G401 (cell line): ENCODE measurements at regions not wholly inside any gene's neighbourhood (a gene's known extent, or its start where the extent isn't known, plus 50 kb on each side); places are given as distances from the start of the nearest gene placed in this dataset.

Source experiments
- DNase-seq: peaks from one replicate; pipeline ENCODE4 v3.0.0-alpha.2; 2015; ENCODE audit warnings: low spot score
- in situ Hi-C: cut with HindIII; loops from 2 replicates; pipeline ENCODE4 v1.10.0; 2016; ENCODE audit warnings: low sequenced_read_pairs, mixed read lengths

DNA sequence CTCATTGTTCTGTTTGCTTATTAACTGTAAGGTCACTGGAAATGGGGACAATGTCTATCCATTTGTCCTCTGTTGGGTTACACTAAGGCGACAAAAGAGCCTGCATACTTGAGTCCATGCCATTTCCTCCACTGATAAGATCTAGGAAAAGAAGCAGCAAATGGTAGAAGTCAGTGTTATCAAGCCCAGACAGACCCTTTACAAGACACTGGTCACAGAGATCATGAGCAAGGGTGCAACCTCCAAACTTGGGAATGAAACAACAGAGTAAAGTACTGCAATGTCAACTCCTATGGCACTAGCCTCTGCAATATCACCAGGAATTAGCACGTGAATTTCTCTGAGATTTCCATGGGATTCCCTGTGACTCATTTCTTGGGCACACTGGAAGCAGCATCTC lies 126.9 kb downstream of the ID4 start:
- DNase-seq = no peak
- in situ Hi-C loops = no loop called here

DNA sequence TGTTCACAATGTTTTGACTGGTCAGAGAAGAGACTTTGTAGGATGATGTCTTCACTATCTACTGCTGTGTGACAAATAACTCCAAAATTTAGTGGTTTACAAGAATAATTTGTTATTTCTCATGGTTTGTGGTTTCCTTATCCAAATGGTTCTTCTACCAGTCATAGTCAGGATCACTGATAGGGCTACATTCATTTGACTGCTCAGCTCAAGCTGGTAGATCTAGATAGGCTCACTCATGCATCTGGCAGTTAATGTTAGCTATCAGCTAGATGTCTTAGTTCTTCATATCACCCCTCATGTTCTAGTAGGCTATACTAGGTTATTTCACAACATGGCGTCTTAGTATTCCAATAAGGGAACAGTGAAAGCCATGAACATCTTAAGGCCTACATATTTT lies 131.0 kb downstream of the ID4 start:
- DNase-seq = no peak
- in situ Hi-C loops = no loop called here

DNA sequence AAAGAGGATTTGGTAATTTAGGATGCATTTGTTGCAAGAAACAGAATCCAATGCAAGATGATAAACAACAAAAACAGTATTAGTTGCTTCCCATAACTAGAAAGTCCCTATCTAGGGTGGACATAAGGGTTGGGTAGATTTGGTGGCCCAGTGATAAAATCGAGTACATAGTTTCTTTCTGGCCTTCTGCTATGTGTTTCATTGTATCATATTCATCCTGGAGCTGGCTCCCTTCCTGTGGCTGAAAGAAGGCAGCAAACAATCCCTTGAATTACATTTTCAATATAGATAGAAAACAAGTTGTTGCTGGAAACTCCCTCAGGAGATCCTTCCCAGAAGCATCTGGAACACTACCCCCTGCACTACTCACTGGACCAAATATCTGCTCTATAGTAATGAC lies 135.1 kb downstream of the ID4 start:
- in situ Hi-C loops = no loop called here
- DNase-seq = no peak

DNA sequence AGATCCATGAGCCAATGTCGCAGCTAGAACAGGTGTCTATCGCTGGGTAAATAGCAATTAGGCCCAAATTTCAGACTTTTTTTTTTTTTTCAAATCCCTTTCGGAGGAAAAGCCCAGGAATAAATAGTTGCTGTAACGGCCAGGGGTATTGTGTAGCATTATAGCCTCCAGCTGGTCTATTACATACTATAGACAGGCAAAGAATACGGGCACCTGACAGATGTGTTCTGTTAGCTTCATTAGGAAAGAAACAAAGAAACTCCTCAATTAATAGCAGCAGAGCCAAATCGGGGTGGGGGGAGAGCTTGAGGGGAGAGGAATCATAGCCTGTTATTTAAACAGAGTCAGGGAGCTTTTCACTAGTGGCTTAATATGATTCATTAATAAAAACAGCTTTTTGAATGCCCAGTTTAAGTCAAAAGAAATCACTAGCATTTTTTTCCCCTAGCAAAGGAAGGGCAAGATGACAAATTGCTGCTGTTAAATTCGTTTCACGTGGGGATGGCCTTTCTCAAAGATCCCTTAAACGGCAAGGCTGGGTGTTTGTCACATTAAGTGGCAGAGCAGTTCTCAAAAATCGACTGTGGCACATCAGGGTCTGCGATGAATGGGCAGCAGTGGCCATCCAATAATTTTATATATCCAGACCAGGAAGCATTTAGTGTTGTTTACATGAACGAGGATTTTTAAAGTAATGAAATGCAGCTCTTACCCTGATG lies 139.4 kb downstream of the ID4 start:
- in situ Hi-C loops = no loop called here
- DNase-seq = no peak

DNA sequence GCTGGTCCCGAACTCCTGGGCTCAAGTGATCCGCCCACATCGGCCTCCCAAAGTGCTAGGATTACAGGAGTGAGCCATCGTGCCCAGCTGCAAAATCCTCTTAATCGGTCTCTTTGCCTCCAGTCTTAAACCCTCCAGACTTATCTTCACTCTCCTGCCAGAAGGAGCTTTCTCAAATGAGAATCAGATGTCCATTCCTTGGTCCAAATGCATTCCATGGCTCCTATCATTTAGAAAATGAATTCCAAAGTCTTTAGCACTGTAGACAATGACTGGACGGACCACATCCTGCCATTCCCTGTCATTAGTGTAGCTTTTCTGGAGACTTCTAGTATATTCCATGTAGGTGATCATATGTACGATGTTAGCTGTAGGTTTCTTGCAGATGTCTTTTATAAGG lies 141.9 kb downstream of the ID4 start:
- no peak for DNase-seq
- in situ Hi-C loops = no loop called here

DNA sequence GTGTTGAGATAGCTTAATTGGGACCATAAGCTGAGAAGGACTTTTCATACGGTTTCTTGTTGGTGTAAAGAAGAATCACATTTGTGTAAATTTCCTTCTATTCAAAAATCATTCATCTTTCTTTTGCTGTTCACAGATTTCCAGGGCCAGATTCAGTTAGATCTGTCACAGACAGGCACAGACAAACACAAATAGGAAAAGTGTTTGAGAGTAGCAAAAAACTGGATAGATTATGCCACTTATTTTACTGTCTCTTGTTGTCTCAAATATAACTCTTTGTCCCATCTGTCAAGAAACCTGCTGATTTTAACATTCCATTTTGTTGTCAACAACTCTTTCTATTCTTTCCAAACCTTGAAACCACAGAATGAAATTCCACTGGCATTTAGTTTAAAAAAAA lies 142.8 kb downstream of the ID4 start:
- no peak for DNase-seq
- in situ Hi-C loops = no loop called here

DNA sequence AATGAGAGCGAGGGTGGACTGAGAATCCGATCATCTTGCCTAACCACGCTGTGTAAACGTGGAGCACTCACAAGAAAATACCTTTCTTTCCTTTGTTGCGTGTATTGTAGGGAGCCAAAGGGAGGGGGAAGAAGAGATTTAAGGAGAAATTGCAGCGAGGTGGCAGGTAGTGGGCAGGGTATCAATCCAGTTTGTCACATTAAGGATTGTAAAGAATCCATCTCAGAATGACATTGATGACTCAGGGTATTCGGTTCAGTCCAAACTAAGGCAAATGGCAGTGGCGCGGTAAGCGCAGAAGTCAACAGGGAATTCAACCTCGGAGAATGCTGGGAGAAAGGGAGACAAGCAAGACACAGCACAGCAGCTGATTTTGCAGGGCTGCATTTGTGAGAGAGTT lies 146.2 kb downstream of the ID4 start:
- in situ Hi-C loops = no loop called here
- DNase-seq = no peak

DNA sequence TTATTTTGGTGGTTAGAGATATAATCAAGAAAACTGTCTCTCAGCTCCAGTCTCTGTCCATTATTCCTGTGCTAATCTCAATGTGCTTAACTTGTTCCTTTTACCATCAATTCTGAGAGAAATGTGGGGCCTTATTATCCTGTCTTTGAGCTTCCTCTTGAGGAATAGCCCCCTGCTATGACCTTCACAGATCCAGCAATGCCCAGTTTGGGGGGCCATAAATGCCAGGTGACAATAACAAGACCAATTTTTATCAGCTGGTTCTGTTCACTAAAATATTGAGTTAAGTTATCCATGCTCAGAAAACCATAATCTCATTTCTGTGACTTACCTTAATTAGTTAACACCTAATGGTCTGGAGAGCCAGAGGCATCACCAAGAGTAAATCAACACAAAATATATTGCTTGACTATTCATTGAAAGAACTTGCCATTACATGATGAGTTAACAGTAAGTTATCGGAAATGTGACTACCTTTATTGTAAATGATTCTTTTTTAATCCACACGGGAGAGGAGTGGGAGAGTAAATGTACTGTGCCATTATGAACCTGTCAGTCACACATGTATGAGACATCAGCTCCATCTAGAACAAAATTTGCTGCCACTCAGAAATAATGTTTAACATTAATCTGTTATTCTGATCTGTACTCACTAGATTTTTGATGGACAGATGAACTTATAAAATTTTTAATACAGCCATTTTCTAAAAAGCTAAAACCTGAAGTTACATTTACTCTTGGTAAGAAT lies 149.7 kb downstream of the ID4 start:
- DNase-seq = no peak
- in situ Hi-C loops = no loop called here

DNA sequence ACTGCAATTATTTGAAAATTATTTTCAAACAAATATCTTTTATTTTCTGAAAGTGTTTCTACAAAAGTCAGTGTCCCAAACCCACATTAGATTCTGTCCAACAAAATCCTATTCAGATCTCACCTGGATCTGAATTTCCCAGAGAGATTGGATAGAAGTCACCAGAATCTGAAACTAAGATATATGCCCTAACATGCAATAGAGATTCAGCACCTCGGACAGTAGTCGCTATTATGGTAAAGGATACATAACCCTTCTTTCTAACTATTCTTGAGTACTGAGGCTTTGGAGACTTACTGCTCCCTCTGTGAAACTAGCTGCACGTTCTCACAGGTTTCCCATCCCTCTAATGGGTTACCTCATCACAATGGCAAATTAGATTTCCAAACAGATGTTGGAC lies 151.4 kb downstream of the ID4 start:
- in situ Hi-C loops = no loop called here
- no peak for DNase-seq

DNA sequence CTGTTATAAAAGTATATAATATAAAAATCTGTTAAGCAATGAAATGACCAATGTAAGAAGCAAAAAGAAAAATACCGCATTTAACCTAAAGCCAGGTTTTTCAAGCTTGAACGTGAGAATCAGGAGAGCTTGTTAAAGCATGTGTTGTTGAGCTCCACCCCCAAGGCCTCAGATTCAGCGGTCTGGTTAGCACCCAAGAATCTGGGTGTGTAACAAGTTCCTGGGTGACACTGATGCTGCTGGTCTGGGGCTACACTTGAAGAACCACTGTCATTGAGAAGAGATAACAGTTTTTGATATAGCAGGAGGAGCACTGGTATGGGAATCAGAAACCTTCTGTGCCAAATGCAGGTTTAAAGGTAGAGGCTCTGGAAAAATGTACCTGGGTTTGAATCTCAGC lies 154.0 kb downstream of the ID4 start:
- no peak for DNase-seq
- in situ Hi-C loops = no loop called here

DNA sequence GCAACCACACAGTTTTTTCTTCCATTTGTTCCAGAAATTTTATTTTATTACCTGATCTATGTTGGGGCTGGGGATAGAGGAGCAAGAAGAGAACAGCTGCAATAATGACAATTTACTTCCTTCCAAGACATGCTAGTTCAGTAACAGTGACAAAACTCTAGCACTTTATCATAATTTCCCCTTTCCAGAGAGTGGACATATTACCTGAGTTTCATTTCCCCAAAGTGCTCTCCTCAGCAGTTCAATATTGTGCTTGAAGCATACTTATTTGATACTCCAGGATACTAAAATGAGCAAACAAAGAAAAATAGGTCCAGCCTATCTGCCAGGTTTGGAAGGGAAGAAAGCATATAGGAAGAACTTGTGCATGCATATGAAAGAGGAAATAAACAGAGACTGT lies 157.7 kb downstream of the ID4 start:
- no peak for DNase-seq
- in situ Hi-C loops = no loop called here

DNA sequence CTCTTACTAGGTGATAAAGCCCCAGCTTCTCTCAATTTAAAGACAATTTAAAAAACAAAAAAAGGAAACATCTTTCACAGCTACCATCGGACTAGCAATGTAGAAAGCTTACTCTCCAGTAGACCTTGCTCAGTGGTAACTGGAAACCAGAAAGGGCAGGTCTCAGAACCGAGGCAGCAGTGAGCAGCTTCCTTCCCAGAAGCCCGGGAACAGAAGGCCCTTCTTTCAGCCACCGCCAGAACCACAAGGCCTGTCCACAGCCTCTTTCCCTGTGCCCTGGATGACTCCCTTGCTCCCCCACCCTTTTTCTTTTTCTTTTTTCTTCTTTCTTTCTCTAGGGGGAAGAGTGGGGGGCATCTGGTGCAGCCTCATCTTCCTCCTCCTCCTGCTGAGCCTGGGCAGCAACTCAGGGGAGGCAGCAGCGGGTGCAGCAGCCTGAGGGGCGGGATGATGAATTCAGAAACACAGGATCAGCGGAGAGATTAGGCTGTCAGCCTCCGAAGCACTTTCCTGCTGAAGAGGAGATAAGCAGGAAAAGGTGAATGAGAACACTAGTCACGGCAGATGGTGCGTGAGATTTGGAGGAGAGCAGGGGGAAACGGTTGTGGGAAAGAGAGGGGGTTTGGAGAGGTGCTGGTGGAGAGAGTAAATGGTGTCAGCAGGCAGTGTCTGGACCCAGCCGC lies 158.5 kb downstream of the ID4 start:
- in situ Hi-C loops = no loop called here
- no peak for DNase-seq

DNA sequence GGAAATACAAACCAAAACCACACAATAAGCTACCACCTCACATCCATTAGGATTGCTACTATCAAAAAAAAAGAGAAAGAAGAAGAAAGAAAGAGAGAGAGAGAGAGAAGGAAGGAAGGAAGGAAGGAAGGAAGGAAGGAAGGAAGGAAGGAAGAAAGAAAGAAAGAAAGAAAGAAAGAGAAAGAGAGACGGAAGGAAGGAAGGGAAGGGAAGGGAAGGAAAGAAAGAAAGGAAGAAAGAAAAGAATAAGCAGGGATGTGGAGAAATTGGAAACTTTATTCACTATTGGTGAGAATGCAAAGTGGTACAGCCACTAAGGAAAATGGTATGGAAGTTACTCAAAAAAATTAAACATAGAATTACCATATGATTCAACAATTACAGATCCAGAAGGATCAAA lies 159.9 kb downstream of the ID4 start:
- in situ Hi-C loops = no loop called here
- no peak for DNase-seq

DNA sequence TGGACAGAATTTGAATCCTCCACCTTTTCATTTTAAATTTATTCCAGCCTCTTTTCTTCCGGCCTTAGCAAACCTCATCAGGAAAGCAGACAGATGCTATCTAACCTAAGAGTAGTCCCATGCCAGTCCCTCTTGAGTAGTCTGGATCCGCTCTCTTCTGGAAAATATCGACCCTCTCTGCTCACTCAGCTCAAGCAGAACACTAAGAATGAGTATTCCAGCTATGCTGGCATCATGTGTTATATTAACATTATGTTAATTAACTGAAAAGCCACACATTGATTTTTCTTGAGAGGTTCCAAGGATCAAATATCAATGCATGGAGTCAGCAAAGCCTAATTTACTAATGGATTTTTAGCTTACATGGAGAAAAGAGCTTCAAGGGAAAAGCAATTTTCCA lies 161.4 kb downstream of the ID4 start:
- in situ Hi-C loops = no loop called here
- DNase-seq = no peak

DNA sequence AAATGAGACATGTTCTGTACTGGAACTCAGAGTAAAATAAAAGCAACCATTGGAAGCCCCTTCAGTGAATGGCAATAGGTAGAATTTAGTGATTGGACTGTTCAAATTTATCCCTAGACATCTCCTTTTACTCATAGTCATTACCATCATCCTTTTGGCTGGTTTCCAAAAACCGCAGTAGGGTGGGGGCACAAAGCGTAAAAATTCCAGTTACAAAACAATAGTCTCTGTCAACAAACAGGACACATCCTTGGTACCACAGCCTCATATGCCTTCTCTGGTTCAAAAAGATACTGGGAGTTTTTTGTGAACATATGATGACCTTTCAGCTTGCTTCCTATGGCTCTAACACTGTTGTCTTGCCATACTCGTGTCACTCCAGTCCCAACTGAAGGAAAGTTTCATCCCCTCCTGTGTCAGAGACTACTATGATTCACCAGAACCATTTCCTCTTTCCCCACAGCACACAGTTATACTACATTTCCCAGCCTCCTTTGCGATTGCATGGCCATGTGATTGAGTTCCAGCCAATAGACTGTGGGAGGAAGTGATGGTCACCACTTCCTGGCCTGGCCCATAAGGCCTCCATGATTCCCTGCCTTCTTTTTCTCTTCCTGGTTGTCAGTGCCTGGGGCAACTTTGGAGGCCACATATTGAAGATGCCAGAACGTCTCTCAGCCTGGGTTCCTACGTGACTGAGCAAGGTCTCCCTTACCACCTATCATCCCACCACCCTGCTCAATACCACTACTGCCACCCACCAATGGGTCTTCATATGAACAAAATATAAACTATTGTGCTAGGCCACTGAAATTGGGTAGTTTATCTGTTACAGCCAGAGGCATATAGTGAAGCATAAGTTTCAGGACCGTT lies 162.4 kb downstream of the ID4 start:
- in situ Hi-C loops = no loop called here

DNA sequence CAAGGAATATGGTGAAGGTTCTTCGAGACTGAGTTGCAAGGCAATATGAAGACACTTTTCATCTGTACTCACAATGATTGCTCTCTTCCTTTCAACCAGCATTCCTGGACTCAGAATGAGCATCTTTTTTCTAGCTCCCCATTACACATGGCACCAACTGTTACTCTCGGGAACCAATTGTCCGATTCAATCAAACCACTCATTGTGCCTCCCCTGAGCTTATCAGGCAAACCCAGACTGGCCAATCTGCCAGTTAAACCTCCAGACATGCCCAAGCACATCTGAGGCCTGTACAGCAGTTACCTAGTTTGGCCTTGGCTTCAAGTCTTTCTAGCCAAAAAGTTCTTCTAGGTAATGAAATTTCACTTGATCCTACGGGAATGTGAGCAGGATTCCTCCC lies 164.1 kb downstream of the ID4 start:
- DNase-seq = no peak
- in situ Hi-C loops = no loop called here

More for the DNA sequence above, 162.4 kb downstream of the ID4 start:
- DNase-seq = no peak

DNA sequence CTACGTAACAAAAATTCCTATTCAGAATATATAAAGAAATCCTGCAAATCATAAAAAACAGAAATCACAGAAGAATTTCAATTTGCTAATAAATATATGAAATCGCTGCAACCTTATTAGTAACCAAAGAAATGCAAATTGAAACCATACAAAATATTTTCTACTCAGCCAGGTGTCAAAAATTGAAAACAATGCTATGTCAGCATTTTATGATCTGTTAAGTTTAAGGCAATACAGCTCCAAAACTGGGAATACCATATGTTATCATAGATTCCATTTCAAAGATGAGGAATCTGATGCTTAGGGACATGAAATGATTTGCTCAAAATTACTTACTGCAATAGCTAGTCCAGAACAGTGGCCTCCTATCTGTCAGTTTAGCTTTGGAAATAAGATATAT lies 168.9 kb downstream of the ID4 start:
- no peak for DNase-seq
- in situ Hi-C loops = no loop called here

DNA sequence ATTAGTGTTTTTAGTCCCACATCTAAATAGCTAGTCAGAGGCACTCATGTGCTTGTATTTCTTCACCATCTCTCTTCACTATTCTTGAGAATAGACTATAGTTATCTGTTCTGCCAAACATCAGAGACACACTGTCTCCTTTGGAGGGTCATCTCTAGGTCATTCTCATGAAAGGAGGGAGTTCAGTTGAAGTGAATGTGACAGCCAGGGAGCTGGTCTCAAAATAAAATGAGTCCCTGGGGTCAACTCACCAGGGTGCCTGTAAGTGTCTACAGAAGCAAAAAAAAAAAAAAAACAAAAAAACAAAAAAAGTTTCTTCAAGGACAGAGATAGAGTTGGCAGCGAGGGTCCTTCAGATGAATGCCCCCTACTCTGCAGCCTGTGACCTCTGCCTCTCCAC lies 171.0 kb downstream of the ID4 start:
- in situ Hi-C loops = no loop called here
- DNase-seq = no peak

DNA sequence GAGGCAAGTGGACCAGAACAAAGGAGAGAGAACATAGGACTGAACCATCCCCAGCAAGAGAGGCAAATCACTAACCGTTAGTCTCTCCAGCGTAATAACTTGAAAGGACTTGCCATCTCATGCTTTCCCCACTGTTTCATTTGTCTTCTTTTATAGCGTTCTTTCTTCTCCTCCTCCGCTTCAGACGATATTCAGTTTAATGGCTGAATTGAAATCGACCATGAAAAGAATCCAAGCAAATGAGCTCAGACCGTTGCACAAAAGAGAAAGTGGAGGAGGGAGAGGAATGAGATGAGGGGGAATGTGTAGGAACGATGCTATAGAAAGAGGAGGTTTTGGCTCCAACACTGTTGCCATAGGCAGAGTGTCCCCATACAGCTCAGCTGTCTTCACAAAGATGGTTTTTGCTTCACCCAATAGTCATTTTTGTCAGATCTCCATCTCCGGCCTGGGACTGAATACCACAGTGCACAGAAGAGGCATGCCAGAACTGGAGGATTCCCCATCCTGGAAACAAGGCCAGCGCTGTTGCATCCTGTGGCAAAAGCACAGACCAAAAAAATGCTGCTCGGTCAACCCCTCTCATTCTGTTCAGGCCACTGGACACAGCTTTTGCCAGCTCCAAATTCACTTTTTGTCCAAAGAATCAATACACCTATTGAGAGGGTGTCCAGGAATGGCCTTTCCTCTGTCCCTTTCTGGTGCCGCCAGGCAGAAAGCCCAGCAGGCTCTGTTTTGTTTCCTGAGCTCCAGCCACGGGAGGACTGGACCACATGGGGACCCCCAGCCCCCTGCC lies 176.1 kb downstream of the ID4 start:
- in situ Hi-C loops = no loop called here
- peak; percentile 26 for DNase-seq
